Lower leg skin (tissue), 3 donors: ENCODE measurements at regions not wholly inside any gene's neighbourhood (a gene's known extent, or its start where the extent isn't known, plus 50 kb on each side); places are given as distances from the start of the nearest gene placed in this dataset.

Source experiments
- POLR2A ChIP-seq, 2 donors: fragments of 450-650 bp; IDR thresholded peaks; one replicate each; pipeline ENCODE4 v1.6.1; 2016 to 2017; ENCODE audit warnings: antibody characterized with exemption in 2 of 2, mild to moderate bottlenecking in 1 of 2, moderate library complexity in 1 of 2
- TF ChIP-seq, protein P1 (sequence below), 3 donors: fragments of 450-650 bp; IDR thresholded peaks; one replicate each; pipeline ENCODE4 v1.5.1; 2016; ENCODE audit warnings: antibody characterized with exemption in 3 of 3, mild to moderate bottlenecking in 3 of 3, moderate library complexity in 2 of 3

DNA sequence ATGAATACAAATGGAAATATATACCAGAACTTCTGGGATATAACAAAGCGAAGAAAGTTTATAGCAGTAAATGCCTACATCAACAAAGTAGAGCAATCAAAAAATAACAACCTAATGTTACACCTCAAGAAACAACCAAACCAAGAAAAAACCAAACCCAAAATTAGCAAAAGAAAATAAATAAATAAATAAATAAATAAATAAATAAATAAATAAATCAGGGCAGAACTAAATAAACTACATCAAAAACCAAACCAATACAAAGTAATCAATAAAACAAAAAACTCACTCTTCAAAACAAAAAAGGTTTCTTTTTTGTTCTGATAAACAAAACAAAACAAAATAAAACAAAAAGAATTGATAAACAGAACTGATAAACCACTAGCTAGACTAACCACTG, 88.4 kb upstream of the SPIN4 start:
- TF ChIP-seq, protein P1, sequence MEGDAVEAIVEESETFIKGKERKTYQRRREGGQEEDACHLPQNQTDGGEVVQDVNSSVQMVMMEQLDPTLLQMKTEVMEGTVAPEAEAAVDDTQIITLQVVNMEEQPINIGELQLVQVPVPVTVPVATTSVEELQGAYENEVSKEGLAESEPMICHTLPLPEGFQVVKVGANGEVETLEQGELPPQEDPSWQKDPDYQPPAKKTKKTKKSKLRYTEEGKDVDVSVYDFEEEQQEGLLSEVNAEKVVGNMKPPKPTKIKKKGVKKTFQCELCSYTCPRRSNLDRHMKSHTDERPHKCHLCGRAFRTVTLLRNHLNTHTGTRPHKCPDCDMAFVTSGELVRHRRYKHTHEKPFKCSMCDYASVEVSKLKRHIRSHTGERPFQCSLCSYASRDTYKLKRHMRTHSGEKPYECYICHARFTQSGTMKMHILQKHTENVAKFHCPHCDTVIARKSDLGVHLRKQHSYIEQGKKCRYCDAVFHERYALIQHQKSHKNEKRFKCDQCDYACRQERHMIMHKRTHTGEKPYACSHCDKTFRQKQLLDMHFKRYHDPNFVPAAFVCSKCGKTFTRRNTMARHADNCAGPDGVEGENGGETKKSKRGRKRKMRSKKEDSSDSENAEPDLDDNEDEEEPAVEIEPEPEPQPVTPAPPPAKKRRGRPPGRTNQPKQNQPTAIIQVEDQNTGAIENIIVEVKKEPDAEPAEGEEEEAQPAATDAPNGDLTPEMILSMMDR (IDR thresholded peaks at IDR 0.05) = no peak
- no peak for TF ChIP-seq POLR2A (IDR thresholded peaks at IDR 0.05)
